GM19455 (cell line): ENCODE measurements at regions not wholly inside any gene's neighbourhood (a gene's known extent, or its start where the extent isn't known, plus 50 kb on each side); places are given as distances from the start of the nearest gene placed in this dataset.
"Not testable (repeated sequence)": the region's sequence is repeated elsewhere in the genome, so short reads cannot be mapped to it uniquely, and the experiment has no call there.

Experiments used
- ATAC-seq: cut with Tn5 transposase; IDR thresholded peaks from one replicate; pipeline ENCODE4 v1.9.1; 2021; ENCODE audit not compliant: unreplicated experiment

DNA sequence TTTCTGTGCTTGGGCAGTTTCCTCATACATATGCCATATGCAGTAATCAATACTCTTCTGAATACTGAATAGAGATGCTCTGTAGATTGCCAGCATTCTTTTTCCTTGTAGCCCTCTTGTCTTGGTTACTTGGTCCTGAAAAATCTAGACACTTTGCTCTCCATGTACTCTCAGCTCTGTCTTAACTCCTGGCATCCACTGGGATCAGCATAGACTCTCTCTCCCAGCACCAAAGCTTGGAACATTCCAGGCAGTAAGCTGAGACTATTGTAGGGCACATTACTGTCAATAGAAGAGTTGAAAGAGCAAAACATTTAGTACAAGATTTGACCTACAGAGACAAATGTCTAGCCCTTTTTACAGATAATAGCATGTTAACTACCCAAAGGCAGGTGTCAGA is 1100.3 kb downstream of the TBL1XR1 start:
- no peak for ATAC-seq

DNA sequence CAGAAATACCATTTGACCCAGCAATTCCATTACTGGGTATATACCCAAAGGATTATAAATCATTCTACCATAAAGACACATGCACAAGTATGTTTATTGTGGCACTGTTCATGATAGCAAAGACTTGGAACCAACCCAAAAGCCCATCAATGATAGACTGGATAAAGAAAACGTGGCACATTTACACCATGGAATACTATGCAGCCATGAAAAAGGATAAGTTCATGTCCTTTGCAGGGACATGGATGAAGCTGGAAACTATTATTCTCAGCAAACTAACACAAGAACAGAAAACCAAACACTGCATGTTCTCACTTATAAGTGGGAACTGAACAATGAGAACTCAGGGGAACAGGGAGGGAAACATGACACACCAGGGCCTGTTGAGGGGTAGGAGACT is 1103.4 kb downstream of the TBL1XR1 start:
- ATAC-seq: not testable (repeated sequence)

DNA sequence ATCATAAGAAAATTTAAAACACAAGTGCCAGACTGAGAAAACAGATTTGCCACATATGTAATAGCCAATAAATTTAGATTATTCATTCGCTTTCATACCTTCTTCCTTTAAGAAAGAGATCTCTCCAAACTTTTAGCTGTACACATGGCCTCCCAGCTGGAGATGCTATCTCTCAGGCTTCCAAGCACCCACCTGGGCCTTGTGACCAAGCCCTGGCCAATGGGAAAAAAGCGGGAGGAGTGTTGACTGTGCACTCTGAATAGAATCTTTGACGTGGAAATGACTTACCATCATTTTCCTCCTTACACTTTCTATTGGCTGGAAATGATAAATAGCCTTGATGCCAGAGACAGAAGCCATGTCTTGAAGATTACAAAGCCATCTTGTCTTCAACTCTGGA is 1106.6 kb downstream of the TBL1XR1 start:
- ATAC-seq: no peak

DNA sequence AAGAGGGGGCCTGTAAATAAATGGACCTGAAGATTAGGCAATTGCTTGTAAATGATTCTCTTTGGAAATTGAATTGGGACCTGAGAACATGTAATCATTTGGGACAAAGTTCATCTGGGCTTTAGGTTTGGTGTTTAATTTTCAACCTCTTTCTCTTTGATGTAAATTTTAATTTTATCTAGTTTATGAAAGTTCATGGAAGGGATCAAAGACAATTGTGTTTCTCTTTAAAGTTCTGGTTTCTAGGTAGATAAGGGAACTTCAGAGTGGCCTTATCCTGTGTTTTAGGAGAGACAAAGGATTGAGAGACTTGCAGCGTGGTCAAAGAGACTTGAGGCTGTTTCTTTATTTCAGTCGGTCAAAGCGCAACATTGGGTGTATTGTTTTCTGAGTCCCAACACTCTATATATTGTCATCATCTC is 1108.3 kb downstream of the TBL1XR1 start:
- no peak for ATAC-seq

DNA sequence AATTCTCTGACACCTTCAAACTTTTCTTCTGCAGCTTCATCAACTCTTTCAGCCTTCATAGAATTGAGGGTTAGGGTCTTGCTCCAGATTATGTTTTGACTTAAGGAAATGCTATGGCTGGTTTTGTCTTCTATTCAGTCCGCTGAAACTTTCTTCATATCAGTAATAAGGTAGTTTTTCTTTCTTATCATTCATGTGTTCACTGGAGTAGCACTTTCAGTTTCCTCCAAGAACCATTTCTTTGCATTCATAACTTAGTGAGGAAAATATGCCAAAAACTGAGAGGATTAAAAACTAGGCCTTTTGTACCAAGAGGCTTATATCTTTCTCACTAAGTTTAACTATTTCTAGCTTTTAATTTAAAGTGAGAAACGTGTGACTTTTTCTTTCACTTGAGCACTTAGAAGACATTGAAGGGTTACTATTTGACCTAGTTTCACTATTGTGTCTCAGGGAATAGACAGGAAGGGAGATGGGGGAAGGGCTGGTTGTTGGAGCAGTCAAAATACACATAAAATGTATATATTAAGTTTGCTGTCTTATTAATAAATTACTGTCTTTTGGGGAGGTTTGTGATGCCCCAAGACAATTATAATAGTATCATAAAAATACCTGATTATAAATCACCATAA is 1110.1 kb downstream of the TBL1XR1 start:
- no peak for ATAC-seq

DNA sequence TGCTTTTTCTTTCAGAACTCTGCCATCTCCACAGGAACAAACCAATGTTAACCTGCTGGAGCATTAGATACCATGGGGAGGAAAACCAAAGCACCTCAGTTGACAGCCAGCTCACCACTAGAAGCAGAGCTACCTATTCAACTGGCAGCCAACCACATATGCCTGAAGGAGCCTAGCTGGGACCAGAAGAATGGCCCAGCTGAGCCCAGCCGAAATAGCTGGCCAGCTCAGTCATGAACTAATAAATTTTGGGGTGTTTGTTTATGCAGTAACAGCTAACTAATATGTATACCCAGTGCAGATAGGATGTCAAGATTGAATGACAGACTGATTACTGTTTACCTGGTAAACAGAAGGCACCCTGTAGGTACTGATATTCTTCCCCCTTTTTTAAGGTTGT is 1117.5 kb downstream of the TBL1XR1 start:
- ATAC-seq: no peak

DNA sequence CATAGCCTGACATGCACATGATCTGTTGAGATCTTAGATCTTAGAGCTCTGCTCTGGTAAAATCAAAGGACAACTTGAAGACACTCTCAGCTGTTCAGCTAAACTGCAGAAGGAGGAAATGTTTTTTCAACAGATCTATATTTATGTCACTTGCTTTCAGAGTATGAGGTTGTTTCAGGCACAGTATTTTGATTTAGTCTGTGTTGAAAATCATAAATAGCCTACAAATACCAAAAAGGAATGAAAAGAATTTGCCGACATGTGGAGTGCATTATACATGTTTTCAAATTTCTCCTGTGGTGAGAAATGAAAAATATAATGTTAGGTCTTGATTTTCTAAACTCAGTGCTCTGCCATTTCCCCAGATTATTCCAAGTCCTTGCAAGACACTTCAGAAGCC is 1118.4 kb downstream of the TBL1XR1 start:
- no peak for ATAC-seq

DNA sequence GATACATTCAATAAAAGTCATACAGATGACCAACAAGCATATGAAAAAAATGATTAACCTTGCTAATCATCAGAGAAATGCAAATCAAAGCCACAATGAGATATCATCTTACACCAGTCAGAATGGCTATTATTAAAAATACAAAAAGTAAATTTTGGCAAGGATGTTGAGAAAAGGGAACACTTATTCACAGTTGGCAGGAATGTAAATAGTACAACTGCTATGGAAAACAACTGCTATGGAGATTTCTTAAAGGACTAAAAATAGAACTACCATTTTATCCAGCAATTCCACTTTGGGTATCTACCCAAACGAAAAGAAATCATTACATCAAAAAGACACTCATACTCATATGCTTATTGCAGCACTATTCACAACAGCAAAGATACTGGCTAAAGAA is 1121.8 kb downstream of the TBL1XR1 start:
- no peak for ATAC-seq

DNA sequence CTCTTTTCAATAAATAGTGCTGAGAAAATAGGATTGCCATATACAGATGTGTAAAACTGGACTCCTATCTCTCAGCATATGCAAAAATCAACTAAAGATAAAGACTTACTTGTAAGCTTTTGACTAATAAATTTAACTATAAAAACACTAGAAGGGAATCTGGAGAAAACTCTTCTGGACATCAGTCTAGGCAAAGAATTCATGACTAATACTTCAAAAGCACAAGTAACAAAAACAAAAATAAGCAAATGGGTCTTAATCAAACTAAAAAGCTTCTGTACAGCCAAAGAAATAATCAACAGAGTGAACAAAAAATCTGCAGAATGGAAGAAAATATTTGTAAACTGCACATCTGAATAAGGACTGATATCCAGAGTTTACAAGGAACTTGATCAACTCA is 1122.2 kb downstream of the TBL1XR1 start:
- ATAC-seq: no peak

DNA sequence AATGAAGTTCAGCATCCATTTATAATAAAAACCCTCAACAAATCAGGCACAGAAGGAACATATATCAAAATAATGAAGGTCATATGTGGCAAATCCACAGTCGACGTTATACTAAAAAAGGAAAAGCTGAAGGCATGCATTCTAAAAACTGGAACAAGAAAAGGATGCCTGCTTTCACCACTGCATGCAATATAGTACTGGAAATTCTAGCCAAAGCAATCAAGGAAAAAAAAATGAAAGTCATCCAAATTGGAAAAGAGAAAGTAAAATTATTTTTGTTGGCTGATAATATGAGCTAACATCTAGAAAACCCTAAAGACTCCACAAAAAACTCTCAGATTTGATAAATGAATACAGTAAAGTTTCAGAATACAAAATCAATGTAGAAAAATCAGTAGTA is 1123.2 kb downstream of the TBL1XR1 start:
- no peak for ATAC-seq

DNA sequence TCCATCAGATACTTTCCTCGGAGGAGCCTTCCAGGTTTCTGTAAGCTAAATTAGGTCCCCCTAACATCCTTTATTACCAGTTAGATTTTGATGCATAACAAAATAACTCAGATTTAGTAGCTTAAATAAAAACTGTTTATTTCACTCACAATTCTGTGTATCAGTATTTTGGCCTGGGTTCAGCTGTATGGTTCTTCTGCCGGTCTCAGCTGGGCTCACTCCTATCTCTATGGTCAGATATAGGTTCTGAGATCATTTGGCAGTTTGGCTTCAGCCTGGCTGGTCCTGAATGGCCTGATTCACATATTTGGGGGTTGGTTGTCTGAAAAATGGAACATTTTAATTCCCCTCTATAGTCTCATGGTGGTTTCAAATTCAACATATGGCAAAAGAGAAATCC is 1125.3 kb downstream of the TBL1XR1 start:
- ATAC-seq: no peak

DNA sequence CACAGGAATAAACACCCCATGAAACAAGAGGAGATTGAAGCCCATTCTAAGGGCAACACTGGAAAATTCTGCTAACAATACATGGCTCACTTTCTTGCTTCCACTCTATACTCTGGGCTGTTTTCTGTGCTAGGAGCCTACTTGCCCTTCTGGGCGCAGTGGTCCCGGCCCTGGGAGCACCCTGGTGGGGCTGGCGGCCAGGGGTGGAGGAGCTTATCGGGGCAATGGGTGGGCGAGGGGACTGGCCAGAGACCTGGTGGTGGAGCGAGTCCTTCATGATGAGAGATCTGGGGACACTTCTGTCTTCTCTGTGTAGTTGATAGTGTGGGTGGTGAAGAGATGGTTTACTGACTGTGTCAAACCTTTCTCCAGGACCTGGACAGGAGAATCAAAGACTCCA is 1128.5 kb downstream of the TBL1XR1 start:
- no peak for ATAC-seq

DNA sequence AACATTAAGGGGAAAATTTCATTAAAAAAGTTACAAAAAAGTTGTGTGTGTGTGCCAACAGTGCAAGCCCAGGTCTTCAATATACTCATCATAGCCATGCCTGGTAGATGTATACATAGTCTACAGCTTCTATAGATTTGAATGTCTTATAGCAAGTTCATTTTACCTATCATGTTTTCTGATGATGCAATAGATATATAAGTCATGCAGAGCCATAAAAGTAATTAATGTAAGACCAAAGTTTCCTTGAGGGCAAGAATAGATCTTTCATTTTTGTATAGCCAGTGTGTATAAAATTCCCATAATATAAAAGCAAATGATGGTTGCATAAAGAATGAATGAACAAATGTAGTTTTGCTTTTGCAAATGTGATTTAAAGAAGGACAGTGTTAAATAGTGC is 1138.4 kb downstream of the TBL1XR1 start:
- ATAC-seq: no peak

DNA sequence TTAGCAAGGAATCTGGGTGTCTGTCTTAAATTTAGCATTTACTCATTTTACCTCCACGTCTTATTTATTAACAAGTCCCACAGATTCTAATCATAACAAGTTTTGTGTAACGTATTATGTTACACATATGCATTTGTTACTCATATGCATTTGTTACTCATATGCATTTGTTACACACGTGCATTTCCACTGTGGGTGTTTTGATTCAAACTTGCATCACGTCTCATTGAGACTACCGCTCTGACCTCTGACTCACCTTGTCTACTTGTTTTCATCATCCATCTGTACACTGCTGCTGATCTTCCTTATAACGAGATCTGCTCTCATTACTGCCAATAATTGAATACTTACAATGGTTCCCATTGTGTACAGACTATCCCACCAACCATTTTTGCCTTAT is 1141.4 kb downstream of the TBL1XR1 start:
- no peak for ATAC-seq

DNA sequence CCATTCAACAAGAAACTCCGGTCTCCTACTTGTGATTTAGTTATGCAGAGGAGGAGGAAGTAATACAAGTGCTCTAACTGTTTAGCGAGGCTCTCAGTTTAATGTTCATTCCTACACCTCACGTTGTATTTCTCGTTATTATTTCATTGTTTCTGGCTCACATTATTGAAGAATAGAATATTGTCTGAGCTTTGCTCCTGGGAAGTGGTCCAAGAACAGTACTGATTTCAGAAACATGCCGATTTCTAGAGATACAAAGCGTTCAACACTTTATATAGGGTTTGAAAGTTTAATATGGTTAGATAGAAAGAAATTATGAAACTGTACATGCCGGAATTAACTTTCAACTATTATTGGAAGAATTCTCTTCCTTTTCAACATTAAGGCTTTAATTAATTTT is 1145.5 kb downstream of the TBL1XR1 start:
- ATAC-seq: no peak

DNA sequence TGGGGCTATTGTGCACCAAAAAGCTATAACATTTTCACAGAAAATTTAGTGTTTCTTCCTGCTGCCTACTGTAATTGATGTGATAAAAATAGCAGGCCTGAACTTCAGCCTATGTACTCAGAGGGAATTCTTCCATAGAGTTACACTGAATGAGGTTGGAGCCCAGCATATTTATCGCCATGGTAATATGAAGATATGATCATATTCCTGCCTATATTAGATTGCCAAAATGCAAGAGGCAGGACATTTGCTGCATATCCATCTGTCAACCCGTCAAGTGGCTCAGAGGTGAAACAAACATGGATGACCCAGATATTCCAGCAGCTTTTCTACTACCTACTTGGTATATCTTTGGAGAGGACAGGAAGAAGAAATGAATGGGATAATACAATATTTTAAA is 1150.6 kb downstream of the TBL1XR1 start:
- ATAC-seq: no peak

DNA sequence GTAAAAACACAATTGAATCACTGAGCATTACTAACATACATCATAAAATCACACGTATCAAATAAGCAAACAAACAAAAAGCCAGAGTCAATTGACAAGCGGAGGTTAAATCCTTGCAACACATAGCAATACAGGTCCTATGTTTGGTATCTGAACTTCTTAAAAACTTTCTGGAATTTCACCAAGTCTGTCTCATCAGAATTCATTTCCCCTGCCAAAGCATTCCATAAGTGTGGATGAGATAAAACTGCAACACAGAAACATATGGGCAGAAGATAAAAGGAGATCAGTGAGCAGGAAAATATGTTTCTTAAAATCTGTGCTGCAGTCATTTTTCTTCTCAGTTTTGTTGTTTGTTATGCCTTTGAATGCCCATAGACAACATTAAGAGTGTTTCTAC is 1155.5 kb downstream of the TBL1XR1 start:
- ATAC-seq: no peak

DNA sequence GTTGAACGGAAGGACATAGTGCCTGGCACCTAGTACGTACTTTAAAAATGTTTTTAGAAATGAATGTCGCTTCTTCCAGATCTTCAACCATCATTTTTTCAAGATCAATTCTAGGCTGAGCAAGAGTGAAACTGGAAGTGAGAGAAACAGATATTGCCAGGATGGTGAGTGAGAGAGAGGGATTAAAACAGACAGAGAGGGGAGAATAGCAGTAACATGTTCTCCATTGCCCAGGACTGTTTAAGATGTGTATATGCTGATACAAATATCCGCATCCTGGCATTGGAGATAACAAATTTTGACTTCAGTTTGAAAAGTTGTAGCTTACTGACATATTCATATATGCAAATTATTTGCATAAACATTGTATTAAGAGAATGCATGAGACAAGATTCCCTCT is 1156.1 kb downstream of the TBL1XR1 start:
- no peak for ATAC-seq

DNA sequence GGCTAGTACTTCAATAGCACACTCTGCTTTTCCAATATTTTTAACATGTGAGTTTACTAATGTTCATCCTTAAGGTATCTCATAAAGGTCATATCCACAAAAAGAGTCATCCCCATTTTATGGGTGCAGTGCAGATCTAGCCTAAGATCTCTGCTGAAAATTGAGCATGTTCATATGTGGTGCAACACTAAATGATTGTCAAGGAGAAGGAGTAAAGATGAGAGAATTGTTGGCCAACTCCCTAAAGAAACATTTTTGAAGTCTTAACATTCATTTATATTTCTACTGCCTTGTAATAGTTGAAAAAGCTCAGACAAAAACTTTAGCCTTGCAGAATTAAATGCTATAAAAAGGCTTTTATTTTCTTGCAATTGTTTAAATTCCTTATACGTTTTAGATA is 1159.6 kb downstream of the TBL1XR1 start:
- ATAC-seq: no peak

DNA sequence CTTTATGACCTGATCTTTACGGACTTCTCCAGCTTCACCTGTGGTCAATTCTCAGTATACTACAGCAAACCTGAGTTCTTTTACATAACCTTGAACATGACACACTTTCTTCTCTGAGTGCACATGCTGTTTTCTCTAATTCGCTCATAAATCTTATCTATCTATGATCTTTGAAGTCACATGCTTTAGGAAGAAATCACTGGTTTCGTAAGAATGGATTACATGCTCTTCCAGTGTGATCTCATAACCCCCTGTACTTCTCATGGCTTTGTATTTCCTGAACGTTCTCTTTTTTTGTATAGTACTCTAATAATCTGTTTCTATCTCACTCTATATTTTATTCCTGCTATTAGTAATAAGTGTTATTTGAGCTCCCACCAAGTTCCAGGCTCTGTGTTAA is 1165.2 kb downstream of the TBL1XR1 start:
- no peak for ATAC-seq

DNA sequence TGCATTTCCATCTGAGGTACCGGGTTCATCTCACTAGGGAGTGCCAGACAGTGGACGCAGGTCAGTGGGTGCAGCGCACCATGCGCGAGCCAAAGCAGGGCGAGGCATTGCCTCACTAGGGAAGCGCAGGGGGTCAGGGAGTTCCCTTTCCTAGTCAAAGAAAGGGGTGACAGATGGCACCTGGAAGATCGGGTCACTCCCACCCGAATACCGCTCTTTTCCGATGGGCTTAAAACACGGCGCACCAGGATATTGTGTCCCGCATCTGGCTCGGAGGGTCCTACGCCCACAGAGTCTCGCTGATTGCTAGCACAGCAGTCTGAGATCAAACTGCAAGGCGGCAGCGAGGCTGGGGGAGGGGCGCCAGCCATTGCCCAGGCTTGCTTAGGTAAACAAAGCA is 1157.1 kb downstream of the NAALADL2 start:
- not testable (repeated sequence) for ATAC-seq

DNA sequence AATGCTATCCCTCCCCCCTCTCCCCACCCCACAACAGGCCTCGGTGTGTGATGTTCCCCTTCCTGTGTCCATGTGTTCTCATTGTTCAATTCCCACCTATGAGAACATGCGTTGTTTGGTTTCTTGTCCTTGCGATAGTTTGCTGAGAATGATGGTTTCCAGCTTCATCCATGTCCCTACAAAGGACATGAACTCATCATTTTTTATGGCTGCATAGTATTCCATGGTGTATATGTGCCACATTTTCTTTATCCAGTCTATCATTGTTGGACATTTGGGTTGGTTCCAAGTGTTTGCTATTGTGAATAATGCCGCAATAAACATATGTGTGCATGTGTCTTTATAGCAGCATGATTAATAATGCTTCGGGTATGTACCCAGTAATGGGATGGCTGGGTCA is 1156.1 kb downstream of the NAALADL2 start:
- not testable (repeated sequence) for ATAC-seq

DNA sequence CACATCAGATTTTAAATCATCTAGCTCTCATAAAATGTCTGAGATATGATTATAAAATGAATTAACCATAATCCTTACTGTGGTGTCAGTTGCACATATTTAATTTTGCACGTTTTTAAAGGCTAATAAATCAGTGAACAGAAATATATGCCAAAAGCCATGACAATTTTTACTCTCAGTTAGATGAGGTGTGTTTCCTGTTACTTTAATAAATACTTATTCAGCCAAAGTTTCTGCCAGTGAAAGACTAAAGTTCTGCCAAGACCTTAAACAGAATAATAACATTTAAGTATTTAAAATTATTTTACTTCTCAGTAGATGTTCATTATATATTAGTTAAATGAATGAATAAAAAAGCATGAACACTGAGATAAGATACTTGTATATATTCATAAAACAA is 1150.1 kb downstream of the NAALADL2 start:
- ATAC-seq: no peak

DNA sequence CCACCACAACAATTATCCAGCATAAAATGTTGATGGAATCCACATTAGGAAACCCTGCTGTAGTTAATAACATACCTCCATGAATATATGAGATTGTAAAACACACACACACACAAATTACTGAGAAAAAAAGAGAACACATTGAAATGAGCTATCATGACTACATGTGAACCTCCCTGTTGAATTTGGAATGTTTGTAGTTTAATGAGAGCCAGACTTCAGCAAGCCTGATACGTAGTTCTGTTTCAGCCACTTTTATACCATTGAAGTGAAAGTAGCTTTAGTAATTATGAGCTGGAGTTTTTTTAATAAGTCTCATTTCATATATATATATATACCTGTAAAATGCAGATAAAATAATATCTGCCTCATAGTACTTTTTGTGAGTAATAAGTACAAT is 1146.4 kb downstream of the NAALADL2 start:
- ATAC-seq: no peak
